ENCODE measurements at regions not wholly inside any gene's neighbourhood (a gene's known extent, or its start where the extent isn't known, plus 50 kb on each side); places are given as distances from the start of the nearest gene placed in this dataset.
"Not testable (repeated sequence)": the region's sequence is repeated elsewhere in the genome, so short reads cannot be mapped to it uniquely, and the experiment has no call there.

DNA sequence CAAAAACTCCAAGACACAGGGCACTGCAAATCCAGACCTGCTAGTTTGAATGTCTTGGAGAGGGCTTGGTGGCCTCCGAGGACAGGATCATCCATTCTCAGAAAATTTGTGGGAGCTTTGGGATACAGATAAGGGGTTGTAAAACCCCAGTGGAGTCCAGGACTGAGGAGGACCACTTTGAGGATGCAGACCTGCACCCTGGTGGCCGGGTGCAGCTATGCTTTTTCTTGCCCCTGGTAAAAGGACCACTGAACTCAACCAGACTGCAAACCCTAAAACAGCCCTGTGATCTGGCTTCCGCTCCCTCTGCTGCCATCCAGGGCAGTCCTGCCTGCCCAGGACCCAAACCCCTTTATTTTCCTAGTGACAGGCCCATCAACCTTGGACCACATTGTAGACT lies 169.5 kb upstream of the DAAM1 start:
- DNase-seq: no peak

DNA sequence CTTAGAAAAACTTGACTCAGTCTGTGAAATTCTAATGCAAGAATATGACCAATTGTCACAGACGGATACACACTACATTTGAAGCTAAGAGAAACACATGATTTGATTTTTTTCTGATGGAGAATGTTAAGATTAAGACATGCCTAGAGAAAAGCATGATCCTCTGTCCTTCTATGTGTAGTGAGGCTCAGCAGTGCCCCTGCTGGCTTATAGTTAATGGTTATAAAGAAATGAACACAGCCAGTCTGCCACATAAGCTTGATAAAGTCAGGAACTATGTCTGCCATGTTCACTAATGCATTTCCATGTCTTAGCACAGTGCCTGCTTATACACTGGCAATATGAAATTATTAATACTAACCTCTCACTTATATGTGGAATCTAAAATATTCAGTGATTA lies 168.1 kb upstream of the DAAM1 start:
- DNase-seq: peak; percentile 3

DNA sequence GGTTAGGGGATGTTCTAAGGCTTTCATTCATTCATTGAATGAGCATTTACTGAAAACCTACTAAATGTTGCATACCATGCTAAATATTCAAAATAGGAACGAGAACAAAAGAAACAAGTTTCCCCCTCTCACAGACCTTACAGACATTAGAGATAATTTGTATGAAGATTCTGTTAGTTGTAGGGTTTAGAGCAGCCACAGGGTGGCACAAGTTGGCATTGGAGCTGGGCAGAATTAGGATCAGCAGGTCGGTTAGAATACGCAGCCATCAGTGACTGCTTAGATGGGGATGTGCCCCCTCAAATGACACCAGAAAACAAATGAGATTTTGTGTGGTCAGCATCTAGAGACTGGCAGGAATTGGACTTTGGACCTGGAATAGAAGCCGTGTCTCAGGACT lies 166.3 kb upstream of the DAAM1 start:
- DNase-seq: no peak

DNA sequence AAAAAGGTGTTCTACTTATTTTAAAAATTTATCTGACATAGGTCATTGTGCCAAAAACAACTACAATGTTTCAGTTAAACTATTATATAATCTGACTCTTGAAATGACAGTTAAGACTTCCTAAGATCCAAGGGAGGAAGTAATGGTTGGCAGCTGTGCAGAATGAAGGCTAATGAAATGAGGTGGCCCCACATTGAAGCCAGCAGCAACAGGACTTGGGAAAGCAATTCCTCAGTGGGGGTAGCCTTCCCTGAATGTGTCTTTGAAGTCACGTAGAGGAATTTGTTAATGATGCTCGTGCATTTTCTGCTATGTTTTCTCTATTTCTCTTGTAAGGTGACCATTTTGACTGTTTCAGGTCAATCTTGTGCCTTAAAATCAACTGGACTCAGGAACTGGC lies 162.4 kb upstream of the DAAM1 start:
- no peak for DNase-seq

DNA sequence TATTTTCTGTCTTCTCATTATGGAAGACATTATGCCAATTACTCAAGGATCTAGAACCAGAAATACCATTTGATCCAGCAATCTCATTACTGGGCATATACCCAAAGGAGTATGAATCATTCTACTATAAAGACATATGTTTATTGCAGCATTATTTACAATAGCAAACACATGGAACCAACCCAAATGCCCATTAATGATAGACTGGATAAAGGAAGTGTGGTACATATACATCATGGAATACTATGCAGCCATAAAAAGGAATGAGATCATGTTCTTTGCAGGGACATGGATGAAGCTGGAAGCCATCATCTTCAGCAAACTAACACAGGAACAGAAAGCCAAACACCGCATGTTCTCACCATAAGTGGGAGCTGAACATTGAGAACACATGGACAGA lies 161.8 kb upstream of the DAAM1 start:
- not testable (repeated sequence) for DNase-seq

DNA sequence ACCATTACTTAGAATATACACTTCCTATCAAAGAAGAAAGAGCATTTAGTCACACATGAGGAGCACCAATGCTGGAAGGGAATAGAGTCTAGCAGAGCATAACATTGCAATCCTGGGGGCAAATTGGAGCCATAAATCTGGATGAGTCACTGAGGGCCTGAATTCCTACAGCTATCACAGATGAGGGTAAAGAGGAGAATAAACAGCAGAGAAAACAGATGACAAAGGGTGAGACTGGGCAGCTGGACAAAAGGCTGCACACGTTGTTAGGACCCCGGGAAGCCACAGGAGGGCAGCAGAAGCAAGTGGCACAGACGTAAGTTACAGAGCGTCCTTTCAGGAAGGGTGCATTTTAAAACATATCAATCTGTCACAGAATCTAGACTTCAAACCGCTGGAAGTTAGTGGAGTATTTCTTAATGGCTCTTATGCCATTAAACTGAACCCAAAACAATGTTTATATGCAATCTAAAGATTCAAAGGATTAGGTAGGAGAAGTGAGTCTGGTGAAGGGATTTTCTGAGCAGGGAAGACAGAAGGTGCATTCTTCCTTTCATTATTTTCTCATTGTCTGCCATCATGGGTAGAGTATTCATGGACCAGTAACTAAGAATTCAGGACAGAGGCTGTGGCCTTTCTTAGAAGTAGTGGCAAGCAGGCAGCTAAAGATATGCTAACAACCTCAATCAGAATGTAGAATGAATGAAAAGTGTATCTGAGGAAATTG lies 159.8 kb upstream of the DAAM1 start:
- DNase-seq: peak; percentile 56

DNA sequence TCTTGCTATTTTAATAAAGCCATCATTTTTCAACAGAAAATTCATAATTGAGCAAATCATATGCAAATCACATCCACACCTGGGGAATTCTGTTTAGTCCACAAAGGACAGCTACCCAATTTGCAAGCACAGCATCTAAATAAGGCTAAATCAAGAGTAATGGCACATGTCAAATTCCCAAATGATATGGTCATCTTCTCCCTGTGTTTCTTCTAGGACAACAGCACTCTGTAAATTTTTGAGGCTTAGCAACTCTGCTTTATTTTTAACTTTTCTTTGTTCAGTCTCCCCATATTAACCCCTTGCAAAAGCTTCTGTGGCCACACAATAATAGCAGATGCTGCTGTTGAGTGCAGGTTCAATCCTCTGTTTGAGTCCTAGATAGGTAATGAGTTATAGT lies 155.6 kb upstream of the DAAM1 start:
- no peak for DNase-seq

DNA sequence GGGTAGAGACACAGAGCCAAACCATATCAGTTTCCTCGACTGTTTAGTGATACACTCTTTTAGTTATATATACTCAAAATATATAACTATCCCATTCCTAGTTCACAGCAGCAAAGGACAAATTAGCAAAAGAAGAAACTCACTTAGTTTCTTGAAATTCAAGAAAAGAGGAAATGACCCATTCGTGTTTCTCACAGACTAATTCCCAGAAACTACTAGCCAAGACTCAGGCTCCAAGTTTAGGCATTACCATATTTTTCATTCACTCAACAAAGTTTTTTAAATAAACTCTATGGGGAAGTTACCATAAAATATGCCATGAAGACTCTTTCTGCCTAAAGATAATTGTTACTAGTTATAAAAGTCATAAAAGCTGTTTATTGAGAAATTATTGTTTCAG lies 152.3 kb upstream of the DAAM1 start:
- no peak for DNase-seq

DNA sequence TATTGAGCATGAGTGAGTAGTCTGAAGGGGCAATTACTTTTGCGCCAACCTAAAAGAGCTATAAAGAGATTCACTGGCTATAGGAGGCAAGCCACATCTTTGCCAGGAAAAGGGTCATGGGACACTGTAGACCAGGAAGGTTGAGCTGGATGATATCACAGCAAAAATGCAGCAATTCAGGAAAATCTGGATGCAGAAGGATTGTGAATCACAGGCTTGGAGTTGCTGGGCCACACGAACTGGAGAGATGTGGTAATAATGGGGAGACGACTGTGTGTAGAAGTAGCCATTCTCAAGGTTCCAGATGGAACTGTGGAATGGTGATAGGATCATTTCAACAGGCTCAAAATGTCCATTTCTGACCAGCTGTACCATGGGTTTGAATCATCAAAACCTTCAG lies 151.4 kb upstream of the DAAM1 start:
- DNase-seq: no peak

DNA sequence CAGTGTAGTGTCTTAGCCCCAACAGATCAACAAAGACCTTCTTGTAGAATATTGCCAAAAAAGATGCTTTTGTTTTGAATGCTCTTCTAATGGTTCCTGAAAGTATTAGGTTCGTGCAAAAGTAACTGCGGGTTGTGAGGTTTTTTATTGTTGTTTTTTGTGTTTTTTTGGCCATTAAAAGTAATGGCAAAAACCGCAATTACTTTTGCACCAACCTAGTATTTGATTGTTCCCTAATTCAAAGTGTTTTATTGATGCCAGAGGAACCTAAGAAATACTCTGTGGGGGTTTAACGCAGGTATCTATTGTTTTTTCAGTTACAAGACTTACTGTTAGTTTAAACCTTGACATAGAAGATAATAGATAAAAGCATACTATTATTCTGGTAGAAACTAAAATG lies 150.8 kb upstream of the DAAM1 start:
- DNase-seq: no peak

DNA sequence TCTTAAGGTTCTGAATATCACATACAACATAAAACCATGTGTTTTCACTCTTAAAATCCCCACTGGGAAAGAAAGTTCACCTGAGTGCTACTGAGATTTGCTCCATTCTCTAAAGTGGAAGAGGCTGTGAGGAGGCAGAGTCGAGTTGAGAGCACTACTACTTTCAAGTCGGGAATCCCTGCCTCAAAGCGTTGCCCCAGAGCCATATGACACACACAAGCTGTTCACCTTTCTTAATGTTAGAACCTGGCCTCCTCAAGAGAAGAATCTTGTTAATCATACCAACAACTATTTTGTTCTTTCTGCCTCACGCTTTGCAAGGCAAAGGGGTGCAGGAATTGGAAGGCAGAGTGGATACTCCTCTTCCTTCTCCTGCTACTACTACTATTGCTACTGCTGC lies 149.7 kb upstream of the DAAM1 start:
- DNase-seq: no peak

DNA sequence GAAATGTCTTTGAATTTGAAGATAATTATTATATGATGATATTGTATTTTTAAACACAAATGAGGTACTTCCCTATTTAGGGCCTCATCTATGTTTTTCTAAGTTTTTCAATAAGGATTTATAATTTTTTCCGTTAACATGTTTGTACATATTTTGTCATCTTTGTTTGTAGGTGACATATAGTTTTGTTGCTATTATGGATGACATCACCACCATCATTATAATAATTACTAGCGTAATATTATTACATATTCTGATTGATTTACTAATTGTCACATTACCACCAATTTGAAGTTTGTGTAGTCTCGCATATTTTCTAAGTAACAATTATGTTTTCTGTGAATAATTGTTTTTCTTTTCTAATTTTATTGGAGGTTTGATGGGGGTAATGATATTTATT lies 147.2 kb upstream of the DAAM1 start:
- no peak for DNase-seq

DNA sequence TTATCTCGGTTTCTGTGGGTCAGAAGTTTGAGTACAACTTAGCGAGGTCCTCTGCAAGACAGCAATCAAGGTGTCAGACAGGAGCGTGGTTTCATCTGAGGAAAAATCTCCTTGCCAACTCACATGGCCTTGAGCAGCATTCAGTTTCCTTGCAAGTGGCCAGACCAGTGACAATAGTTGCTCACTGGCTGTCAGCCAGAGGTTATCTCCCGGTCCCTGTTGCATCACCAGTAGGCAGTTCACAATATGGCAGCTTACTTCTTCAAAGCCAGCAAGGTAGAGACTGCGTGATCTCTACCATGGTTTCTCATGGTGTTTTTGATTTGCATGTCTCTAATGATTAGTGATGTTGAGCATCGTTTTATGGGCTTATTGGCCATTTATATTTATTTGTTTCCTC lies 143.8 kb upstream of the DAAM1 start:
- no peak for DNase-seq

DNA sequence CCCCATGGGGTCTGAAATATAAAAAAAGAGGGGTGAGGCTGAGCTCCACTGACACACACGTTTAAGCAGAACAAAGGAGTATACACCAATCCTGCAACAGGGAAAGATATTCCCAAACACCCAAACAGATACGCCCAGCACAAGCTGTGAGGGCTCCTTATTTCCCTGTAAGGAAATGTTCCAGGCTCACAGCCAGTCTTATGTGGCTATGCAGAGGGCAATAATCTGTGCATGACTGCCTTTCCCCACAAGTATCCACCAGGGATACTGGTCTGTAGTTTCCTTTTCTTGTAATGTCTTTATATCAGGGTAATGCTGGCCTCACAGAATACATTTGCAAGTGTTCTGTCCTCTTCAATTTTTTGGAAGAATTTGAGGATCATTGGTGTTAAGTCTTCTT lies 141.7 kb upstream of the DAAM1 start:
- DNase-seq: no peak

DNA sequence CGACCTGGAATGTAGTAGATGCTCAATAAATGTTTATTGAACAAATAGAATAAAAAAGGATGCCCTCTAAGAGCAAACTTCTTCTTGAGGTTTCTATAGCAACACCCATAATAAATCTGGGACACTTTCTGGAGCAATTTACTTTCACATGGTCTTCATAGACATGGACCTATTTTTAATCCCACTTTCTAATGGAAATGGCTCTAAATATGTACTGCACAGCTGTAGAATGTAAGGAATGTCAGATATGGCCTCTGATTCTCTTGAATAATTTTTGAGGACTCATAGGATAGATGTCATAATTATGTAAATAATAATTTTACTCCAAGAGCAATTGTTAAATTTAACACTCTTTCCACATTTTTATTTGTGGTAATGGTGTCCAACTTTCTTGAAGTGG lies 133.5 kb upstream of the DAAM1 start:
- DNase-seq: no peak

DNA sequence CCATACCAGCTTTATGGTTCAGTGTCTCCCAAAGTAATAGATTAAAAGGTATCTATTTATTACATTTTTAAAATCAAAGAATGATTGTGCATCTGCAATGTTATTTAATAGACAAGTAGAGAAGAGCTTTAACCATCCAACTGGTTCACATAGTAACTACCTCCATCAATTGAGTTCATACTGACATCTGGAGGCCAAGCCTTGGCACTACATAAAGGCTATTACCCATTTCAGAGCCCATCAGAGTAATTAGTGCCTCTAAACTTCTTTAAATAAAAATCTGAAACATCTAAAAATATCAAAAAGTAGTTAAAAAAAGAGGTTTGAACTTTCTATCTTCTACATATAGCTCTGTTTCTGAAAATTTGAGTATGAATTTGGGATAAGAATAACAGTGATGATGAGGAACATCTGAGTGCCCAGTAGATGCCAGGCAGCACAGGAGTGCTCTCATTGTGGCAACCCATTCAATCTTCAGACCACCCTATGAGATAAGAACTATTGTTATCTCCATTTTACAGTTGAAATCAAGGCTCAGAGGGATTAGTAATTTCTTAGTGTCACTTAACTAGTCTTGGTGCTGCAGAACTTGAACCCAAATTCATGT lies 132.9 kb upstream of the DAAM1 start:
- DNase-seq: peak; percentile 15

DNA sequence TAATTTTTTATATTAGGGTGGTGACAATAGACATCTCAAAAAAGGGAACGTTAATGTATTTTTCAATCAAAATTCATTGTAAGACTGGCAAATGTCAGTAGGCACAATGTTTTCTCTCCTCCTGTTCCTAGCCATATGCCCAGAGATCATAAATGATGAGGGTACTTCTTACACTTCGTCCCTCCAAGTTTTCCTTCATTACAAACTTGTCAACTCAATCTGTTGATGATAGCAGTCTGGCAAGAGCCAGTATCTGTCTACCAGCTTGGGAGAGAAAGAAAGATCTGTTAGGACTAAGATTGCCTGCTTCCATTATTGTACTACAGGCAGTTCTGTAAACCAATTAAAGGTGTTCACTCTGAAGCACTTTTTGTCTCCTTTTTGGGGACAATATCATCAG lies 130.9 kb upstream of the DAAM1 start:
- DNase-seq: no peak

DNA sequence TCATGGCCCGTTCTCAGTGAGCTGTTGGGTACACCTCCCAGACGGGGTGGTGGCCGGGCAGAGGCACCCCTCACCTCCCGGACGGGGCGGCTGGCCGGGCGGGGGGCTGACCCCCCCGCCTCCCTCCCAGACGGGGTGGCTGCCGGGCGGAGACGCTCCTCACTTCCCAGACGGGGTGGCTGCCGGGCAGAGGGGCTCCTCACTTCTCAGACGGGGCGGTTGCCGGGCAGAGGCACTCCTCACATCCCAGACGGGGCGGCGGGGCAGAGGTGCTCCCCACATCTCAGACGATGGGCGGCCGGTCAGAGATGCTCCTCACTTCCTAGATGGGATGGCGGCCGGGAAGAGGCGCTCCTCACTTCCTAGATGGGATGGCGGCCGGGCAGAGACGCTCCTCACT lies 129.7 kb upstream of the DAAM1 start:
- not testable (repeated sequence) for DNase-seq

DNA sequence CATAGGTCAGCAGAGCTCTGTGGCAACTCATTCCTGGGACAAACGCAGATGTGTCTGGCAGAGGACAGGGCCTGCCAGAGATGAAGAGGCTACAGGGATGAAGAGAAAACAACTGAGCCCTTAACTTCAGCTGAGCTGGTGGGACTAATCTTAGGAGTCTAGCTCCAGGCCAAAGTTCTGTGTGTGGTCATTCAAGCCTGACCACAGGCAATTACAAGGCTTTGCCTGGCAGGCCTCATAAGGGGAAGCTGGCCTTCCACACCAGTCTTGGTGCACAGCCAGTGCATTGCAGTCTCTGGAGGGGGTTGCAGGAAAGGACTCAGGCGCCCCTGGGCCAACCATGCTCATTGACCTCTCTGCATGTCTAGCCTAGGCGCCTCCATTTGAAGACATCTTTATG lies 127.6 kb upstream of the DAAM1 start:
- DNase-seq: no peak

DNA sequence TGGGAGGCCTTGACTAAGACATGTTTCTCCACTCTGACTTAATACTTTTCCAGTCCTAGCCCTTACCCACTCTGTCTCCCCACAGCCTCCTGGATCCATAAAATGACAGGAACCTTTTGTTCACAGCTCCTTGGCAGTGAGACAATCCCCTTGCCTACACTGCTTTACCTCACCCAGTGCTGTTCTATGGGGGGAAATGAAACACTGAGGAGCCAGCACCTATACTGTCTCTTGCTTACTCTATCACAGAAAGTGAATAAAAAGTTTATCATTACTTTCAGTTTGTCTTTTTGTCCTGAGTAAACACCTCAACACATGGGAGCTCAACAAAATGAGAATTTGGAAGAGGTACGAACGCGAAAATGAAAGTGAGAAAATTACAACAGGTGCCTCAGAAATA lies 127.2 kb upstream of the DAAM1 start:
- no peak for DNase-seq

DNA sequence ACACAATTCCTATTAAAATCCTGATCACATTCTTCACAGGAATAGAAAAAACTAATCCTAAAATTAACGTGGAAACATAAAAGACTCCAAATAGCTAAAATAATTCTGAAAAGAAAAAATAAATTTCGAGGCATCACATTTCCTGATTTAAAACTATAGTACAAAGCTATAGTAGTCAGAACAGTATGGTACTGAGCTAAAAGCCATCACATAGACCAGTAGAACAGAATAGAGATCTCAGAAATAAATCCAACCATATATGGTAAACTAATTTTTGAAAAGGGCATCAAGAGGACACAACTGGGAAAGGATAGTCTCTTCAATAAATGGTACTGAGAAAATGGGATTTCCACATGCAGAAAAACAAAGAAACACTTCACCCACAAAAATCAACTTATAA lies 125.2 kb upstream of the DAAM1 start:
- DNase-seq: no peak

DNA sequence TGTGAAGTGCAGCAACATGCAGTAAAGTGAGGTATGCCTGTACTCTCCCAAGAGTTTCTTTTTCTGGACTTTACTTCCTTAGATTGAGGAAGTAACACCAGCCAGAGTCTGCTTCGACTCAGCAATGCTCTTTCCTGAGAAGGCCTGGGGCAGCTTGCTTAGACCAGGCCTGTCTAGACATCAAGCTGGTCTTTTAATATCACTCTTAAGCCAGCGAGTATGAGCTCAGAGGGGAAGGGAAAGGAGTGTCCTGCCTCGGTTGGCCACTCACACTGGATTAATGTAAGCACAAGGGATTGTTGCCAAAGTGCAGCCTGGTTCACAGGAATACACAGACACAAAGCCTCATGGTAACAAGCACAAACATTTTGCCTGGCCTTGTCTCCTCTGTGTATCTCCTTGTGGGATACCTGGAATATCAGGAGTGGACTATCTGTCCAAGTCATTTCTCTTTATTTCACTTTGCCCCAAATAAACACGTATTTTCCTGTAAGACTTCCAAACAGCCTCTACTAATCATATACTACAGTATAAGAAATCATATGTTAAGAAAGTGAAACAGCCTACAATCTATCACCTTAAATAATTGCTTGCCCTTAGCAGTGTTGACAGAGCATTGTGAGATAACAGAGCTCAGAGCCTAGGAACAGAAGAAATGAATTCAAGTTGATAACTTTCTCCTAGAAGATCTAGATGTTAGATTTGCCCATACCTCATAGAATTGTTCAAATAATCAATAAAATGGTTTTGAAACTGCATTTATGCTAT lies 121.2 kb upstream of the DAAM1 start:
- no peak for DNase-seq

DNA sequence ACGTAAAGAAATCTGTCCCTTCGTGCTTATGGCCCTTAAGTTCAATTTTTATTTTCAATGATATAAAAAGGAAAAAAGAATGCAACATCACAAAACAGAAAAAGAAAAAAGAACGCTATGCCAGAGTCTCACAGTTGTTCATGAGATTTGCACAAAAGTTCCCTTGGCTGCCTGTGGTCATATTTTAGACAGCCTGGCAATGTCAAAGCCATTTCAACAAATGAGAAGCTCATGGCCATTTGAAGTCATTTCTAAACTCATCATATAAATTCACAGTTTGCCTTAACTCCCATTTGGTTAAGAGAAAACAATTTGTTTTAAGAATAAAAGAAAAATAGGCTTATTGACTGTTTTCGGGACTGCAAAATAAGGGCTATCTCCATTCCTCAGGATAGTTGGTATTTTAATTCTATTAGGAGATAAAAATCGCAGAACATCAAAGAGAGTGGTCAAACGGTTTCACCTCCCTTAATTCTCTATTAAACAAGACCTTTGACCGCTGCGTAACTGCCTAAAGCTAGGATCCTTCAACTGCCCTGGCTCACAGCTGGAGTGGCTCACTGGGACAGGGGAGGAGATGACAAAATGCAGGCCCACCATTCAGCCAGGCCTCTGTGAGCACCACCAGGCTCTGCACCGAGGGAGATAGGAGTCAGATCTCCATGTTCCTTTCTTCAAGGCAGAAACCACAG lies 119.2 kb upstream of the DAAM1 start:
- DNase-seq: no peak

DNA sequence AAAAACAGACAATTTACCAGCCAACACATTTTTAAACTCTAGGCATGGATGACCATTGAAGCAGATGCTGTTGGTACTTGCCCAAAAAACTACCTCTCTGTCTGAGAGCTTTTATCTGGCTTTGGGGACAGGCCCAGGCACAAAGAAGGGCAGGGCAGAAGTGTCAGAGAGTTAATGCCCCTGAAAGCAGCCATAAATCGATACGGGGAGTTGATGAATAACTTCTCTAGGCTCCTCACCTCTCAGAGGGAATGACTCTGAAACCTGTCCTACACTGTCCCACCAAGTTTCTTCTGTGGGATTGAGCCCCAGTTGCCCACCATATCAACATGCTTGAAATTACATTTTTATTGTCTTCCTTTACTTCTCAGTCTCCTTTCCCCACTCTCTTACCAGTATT lies 113.0 kb upstream of the DAAM1 start:
- no peak for DNase-seq

Data from activated CD4-positive, alpha-beta T cell treated with anti-CD3 and anti-CD28 coated beads for 48 hours (primary cell).